Stimulated activated naive B cell treated with anti-CD40 and anti-IgM and Interleukin-4, amounts not matched to agents 10 μg/mL and 1 μg/mL and 100 μg/mL, for 72 hours (primary cell): ENCODE measurements at regions not wholly inside any gene's neighbourhood (a gene's known extent, or its start where the extent isn't known, plus 50 kb on each side); places are given as distances from the start of the nearest gene placed in this dataset.
"Not testable (repeated sequence)": the region's sequence is repeated elsewhere in the genome, so short reads cannot be mapped to it uniquely, and the experiment has no call there.

Experiments used
- ATAC-seq, 2 donors: fragments of 150-1000 bp; cut with Tn5 transposase; replicated peaks; 2 replicates each; pipeline ENCODE4 v1.10.0; 2021; ENCODE audit warnings: moderate library complexity in 1 of 2
- DNase-seq: peaks from one replicate; pipeline ENCODE4 v3.0.0; 2021
- H3K27ac Mint-ChIP-seq: one replicate; pipeline ENCODE4 v1.8.0; 2022; ENCODE audit warnings: mild to moderate bottlenecking, mixed read lengths
- H3K27me3 Mint-ChIP-seq, 2 donors: one replicate each; pipeline ENCODE4 v1.8.0; 2022; ENCODE audit warnings: mixed read lengths in 2 of 2
- H3K36me3 Mint-ChIP-seq, 2 donors: one replicate each; pipeline ENCODE4 v1.8.0; 2022; ENCODE audit warnings: mixed read lengths in 2 of 2, mild to moderate bottlenecking in 1 of 2
- H3K4me1 Mint-ChIP-seq, 2 donors: one replicate each; pipeline ENCODE4 v1.8.0; 2022; ENCODE audit warnings: mixed read lengths in 2 of 2, mild to moderate bottlenecking in 1 of 2
- H3K4me3 Mint-ChIP-seq, 2 donors: one replicate each; pipeline ENCODE4 v1.8.0; 2022; ENCODE audit warnings: mild to moderate bottlenecking in 2 of 2, mixed read lengths in 2 of 2, moderate library complexity in 1 of 2
- H3K9me3 Mint-ChIP-seq, 2 donors: one replicate each; pipeline ENCODE4 v1.8.0; 2022; ENCODE audit warnings: mixed read lengths in 2 of 2, mild to moderate bottlenecking in 1 of 2

DNA sequence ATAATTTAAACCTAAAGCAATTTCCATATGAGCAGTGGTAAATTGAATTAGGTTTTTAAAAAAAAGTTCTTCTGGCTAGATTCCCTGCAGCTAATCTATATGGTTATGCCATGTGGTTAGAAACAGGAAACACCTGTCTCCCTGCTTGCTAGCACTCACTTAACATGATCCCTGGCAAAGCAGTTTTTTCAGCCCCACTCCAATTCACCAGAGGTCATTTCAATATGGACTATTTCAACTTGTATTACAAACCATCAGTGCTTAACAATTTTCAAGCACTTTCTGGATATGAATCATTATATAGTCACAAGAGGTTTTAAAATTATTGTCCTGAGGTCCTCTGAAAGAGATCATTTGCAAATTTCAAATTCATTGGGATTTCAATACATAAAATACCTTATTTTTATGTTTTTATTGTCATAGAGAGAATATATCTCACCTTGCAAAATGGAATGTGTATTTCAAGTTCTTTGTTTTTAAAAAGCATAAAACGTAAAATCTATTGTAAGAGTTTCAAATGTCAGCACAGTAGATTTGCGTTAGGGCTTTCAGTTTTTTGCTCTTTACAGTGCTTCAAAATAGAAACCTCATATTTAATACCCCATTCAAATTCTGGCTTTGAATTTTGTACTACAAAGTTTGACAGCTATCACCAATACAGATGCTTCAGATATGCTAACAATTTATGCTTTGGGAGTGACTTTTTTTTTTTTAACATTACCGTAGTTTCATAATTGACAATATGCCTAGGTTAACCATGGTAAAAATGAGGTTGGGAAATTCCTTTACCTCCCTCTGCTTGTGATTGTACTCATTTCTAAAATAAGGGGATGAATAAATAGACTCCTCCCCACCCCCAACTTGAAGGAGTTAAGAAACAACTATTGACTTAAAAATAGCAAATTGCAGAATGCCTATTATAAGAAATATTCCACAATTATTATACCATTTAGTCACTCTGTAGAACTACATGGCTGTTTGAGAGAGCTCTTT is 117.5 kb upstream of the HGF start:
- no peaks in the 10 kb centered on the region for H3K9me3 Mint-ChIP-seq
- H3K27me3 Mint-ChIP-seq = no peaks in the 10 kb centered on the region
- no peak overlapping the region for H3K27ac Mint-ChIP-seq
- ATAC-seq (peak; percentile 77 to 83), DNase-seq (no peak)
- peaks cover 2 to 6% of the 10 kb centered on the region in 2 donors for H3K4me1 Mint-ChIP-seq
- H3K4me3 Mint-ChIP-seq = no peak overlapping the region
- H3K36me3 Mint-ChIP-seq = no peaks in the 10 kb centered on the region

DNA sequence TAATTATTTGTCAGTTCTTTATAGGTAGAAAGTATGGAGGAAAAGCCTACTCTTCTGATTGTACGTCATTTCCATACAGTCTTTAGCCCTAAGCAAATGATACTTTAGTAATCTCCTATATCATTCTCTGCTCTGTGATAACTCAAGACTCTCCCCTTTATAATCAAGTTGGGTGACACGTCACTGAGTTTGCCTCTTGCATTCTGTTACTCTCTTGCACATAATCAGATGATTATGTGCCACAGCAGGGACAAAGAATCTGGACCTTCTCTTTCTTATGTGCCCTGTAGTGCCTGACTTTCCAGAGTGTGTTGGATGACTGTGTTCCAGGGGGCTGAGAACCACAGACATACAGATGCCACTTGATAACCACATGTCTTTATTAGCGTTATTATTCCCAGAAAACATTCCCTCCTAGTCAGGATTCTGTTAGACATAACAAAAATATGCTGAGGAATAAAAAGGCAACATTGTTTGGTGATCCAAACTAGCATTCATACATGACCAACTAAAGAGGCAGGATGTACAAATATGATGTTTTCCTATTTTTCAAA is 116.4 kb upstream of the HGF start:
- no peak overlapping the region for H3K27ac Mint-ChIP-seq
- ATAC-seq (no peak), DNase-seq (no peak)
- no peaks in the 10 kb centered on the region for H3K27me3 Mint-ChIP-seq
- H3K4me3 Mint-ChIP-seq = no peak overlapping the region
- no peaks in the 10 kb centered on the region for H3K36me3 Mint-ChIP-seq
- no peaks in the 10 kb centered on the region for H3K9me3 Mint-ChIP-seq
- H3K4me1 Mint-ChIP-seq = peaks cover 2 to 6% of the 10 kb centered on the region in 2 donors

DNA sequence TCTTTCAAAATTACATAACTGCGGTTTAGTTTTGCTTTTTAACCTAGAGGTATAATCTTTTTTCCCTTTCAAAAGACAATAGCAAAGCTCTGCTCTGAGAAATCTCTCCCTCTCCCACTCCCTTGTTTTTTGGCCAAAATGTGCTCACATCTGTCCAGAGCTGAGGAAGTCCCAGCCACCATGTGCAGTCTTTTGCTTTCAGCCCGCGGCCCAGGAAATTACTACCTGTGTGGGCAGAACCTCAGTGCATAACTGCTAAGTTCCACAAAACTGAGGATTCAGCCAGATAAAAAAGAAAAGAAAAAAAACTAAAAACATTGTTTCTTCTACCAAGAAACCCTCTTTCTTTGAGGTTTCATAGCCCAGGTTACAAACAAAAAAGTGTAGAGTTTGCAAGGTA is 115.0 kb upstream of the HGF start:
- Mint-ChIP-seq H3K4me3 (no peak overlapping the region), H3K27me3 (no peaks in the 10 kb centered on the region), H3K27ac (no peak overlapping the region), H3K36me3 (no peaks in the 10 kb centered on the region), H3K4me1 (peaks cover 2 to 6% of the 10 kb centered on the region in 2 donors), H3K9me3 (peaks cover 0 to 1% of the 10 kb centered on the region in 2 donors)
- no peak for DNase-seq
- no peak for ATAC-seq

DNA sequence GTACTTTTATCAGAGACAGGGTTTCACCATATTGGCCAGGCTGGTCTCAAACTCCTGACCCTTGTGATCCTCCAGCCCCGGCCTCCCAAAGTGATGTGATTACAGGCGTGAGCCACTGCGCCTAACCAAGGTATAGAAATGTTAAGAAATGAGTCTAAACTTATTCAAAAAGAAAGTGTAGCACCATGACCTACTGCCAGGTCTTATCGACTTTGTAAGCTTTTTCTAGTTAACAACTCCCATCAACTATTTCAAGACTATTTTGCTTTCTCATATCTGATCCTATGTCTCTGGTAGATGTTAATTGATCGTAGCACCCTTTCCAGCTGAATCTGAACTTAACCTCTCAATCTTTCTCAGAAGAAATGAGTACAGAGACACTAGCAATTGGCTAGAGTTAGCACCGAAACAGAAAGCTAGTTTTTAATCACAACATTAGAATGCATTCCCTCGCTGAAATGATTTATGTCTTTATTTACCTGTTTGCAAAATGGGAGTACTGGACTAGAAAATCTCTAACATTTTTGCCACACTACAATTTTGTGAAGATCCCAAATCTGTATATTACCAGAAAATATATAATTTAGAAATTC is 114.0 kb upstream of the HGF start:
- no peak for DNase-seq
- no peak overlapping the region for H3K27ac Mint-ChIP-seq
- no peaks in the 10 kb centered on the region for H3K27me3 Mint-ChIP-seq
- no peak for ATAC-seq
- H3K36me3 Mint-ChIP-seq = no peaks in the 10 kb centered on the region
- H3K4me1 Mint-ChIP-seq = peaks cover 2 to 6% of the 10 kb centered on the region in 2 donors
- H3K9me3 Mint-ChIP-seq = peaks cover 0 to 1% of the 10 kb centered on the region in 2 donors
- H3K4me3 Mint-ChIP-seq = no peak overlapping the region

DNA sequence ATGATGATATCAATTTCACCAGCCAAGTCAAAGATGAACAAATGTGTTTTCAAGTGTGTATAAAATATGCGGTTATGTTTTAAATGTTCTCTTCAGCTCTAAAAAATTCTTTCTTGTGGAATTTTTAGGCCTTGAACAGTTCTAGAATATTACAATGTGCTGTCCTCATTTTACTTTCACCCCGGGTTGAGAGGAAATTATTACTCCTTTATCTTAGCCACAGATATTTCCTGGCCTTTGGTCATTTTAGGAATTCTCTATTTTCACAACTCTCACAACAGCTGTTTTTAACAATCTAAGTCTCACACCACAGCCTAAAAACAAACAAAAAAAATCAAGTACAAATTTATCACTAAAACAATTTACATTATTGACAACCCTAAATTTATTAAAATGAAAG is 112.2 kb upstream of the HGF start:
- Mint-ChIP-seq H3K4me1 (peaks cover 1 to 3% of the 10 kb centered on the region in 2 donors), H3K9me3 (peaks cover 0 to 1% of the 10 kb centered on the region in 2 donors), H3K4me3 (no peak overlapping the region), H3K27ac (no peak overlapping the region), H3K36me3 (no peaks in the 10 kb centered on the region), H3K27me3 (no peaks in the 10 kb centered on the region)
- ATAC-seq = no peak
- DNase-seq = no peak

DNA sequence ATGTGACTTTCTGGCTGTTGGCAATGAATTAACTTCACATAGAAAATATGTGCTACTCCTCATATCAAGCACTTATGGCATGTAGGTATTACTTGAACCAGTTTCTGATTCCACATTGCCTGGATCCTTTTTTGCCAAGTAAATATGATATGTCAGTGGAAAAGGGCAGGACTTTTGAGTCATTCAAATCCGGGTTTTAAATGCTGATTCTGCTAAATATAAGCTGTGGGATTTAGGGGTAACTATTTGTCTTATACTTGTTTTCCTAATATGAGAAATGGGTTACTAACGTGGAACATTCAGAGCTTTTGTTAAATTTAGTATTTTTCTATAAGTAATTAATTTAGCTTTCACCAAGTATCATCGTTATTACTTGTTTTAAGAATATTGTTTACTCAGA is 108.0 kb upstream of the HGF start:
- H3K4me1 Mint-ChIP-seq = no peaks in the 10 kb centered on the region
- no peaks in the 10 kb centered on the region for H3K36me3 Mint-ChIP-seq
- no peak overlapping the region for H3K4me3 Mint-ChIP-seq
- no peaks in the 10 kb centered on the region for H3K27me3 Mint-ChIP-seq
- no peak for DNase-seq
- ATAC-seq = no peak
- H3K27ac Mint-ChIP-seq = no peak overlapping the region
- H3K9me3 Mint-ChIP-seq = peaks cover 0 to 1% of the 10 kb centered on the region in 2 donors

DNA sequence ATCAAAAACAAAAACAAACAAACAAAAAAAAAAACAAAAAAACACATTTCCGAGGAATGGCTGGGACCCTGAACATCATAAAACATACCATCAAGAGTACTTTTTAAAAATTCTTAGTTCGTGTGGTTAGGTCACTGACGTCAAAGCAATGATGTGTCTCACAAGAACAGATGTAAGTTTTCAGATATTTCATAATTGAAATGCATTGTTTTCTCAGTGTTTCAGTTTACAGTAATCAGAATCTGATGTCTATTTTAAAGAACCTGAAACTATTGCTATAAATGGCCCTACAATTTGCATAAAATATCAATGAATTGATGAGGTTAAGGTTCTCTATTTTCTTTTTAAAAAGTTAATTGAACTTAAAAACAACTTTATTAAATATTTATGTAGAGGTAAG is 103.7 kb upstream of the HGF start:
- Mint-ChIP-seq H3K27ac (no peak overlapping the region), H3K9me3 (no peaks in the 10 kb centered on the region), H3K4me1 (no peaks in the 10 kb centered on the region), H3K36me3 (no peaks in the 10 kb centered on the region), H3K4me3 (no peak overlapping the region), H3K27me3 (no peaks in the 10 kb centered on the region)
- no peak for ATAC-seq
- DNase-seq = no peak

DNA sequence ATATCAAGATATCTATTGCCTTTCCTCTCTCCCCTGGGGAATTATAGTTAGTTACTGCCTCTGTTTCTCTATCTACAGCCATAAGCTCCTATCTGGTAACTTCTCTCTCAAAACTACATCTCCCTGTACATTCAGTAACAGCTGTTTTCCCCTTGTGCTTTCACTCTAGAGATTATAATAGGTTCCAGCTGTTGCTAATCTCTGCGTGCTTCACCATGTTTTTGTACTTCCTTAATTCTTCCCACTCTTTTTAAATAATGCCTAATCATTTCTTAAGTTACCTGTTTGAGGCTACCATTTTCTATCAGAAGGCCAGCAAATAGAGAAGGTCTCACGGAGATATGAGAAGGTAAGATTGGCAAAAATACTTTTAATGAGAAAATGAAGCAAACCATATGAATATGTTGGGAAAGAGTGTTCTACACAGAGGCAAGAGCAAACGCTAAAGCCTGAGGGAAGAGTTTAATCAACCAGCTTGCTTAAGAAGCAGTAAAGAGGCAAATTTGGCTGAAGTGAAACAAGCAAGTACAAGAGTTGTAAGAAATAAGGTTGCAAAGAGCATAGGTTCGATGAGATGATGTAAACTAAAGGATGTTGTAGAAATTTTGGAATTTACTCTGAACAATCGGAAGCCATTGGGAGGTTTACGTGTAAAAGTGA is 101.9 kb upstream of the HGF start:
- Mint-ChIP-seq H3K4me3 (no peak overlapping the region), H3K27ac (no peak overlapping the region), H3K36me3 (no peaks in the 10 kb centered on the region), H3K27me3 (no peaks in the 10 kb centered on the region), H3K9me3 (no peaks in the 10 kb centered on the region), H3K4me1 (no peaks in the 10 kb centered on the region)
- DNase-seq = no peak
- ATAC-seq = no peak

DNA sequence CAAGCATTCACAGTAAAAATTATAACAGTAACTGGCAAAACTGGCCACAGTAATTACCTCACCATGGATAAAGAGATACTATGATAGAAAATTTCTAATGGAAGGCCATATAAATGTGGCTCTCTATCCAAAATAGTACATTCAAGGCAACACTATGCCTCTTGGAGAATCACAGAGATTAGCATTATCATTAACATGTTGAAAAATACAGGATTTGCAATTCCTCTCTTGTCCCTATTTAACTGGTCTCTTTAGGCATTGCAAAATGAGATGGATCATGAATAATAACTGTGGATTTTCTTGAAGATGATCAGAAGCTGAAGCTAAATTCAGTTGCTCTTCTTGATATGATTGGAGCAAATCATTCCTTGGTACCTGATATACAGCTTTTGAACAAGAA is 100.8 kb upstream of the HGF start:
- no peaks in the 10 kb centered on the region for H3K9me3 Mint-ChIP-seq
- no peaks in the 10 kb centered on the region for H3K4me1 Mint-ChIP-seq
- H3K27me3 Mint-ChIP-seq = no peaks in the 10 kb centered on the region
- H3K27ac Mint-ChIP-seq = no peak overlapping the region
- DNase-seq (no peak), ATAC-seq (no peak)
- H3K4me3 Mint-ChIP-seq = no peak overlapping the region
- H3K36me3 Mint-ChIP-seq = no peaks in the 10 kb centered on the region

DNA sequence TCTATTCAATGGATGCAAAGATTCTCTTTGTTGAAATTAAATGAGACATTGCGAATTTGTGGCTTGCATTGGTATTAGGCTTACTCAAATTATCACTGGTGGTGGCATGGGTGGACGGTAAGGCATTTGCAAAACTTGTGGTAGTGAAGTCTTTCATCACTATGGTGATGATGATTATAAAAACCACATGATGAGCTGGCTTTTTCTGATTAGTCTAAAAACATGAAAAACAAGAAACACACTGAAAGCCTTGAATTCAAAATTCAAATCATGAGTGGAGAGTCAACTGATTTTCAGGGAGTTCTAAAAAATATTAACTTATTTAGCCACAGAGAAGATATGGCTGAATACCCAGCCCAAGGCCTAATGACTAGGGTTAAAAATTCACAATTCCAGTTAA is 99.8 kb upstream of the HGF start:
- no peaks in the 10 kb centered on the region for H3K36me3 Mint-ChIP-seq
- H3K4me3 Mint-ChIP-seq = no peak overlapping the region
- DNase-seq = no peak
- no peak for ATAC-seq
- H3K4me1 Mint-ChIP-seq = no peaks in the 10 kb centered on the region
- no peaks in the 10 kb centered on the region for H3K27me3 Mint-ChIP-seq
- no peaks in the 10 kb centered on the region for H3K9me3 Mint-ChIP-seq
- no peak overlapping the region for H3K27ac Mint-ChIP-seq

DNA sequence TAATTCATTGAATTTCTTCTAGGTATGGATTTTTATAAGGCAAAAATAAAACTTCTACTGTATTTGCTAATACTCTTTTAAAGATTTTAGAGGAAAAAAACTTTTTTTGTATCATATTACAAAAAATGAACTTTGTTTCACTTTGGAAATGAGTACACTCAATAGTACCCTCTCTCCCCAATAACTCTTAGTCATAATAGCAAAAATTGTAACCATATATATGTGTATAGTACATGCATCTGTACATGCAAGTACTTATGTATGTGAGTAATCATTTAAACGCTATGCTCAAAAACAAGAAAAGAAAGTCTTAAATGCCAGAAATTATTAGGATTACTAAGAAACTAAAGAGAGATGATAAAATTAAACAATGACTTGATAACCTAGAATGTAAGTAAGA is 95.9 kb upstream of the HGF start:
- Mint-ChIP-seq H3K4me3 (no peak overlapping the region), H3K27ac (no peak overlapping the region), H3K9me3 (no peaks in the 10 kb centered on the region), H3K4me1 (no peaks in the 10 kb centered on the region), H3K36me3 (no peaks in the 10 kb centered on the region), H3K27me3 (no peaks in the 10 kb centered on the region)
- no peak for DNase-seq
- ATAC-seq = no peak

DNA sequence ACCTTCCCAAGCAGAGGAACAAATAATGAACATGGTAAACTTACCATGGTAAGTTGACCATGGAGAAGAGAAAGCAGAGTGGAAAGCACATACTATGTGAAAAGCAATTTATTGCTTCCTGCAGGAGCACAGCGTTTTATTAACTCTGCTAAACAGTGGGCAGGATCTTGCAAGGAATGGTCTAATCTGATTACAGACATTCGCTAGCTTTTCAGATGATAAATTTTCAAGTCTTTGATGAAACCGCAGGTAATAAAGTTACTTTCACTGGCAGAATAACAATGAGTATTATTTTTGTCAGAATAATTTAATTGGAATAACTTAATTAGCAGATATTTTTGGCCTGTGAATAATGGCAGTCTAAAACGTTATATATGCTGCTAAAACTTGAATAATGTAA is 89.6 kb upstream of the HGF start:
- no peak overlapping the region for H3K4me3 Mint-ChIP-seq
- no peaks in the 10 kb centered on the region for H3K27me3 Mint-ChIP-seq

DNA sequence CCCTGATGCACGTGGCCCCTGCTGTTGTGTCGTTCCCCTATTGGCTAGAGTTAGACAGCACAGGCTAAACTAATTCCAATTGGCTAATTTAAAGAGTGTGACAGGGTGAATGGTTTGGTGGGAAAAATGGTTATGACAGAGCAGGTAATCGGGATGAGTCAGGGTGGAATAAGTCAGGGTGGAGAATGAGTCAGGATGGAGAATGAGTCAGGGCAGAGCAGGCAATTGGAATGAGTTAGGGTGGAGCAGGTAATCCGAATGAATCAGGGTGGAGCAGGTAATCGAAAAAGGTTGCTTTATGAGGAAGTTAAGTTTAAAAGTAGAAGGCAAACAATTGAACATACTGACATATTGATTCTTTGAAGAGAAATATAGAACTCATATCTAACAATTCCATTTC is 89.0 kb upstream of the HGF start:
- not testable (repeated sequence) for H3K27me3 Mint-ChIP-seq, ATAC-seq, H3K4me1 Mint-ChIP-seq, H3K4me3 Mint-ChIP-seq, H3K27ac Mint-ChIP-seq, DNase-seq, H3K9me3 Mint-ChIP-seq, H3K36me3 Mint-ChIP-seq

More for the DNA sequence above, 89.6 kb upstream of the HGF start:
- Mint-ChIP-seq H3K27ac (no peak overlapping the region), H3K4me1 (no peaks in the 10 kb centered on the region), H3K36me3 (no peaks in the 10 kb centered on the region), H3K9me3 (no peaks in the 10 kb centered on the region)
- ATAC-seq = no peak
- DNase-seq = no peak

DNA sequence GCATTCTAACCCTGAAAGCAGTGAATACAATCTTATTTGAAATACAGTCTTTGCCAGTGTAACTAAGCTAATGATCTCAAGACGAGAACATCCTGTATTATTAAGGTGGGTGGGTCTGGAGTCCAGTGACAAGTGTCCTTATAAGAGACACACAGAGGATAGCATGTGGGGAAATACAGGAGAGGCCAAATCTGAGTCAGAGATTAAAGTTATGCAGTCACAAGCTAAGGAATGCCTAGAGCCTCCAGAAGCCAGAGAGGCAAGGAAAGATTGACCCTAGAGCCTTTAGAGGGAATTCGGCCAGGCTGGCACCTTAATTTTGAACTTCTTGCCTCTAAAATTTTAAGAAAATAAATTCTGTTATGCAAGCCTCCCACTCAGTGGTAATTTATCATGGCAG is 87.5 kb upstream of the HGF start:
- no peaks in the 10 kb centered on the region for H3K4me1 Mint-ChIP-seq
- H3K9me3 Mint-ChIP-seq = no peaks in the 10 kb centered on the region
- H3K27ac Mint-ChIP-seq = no peak overlapping the region
- no peaks in the 10 kb centered on the region for H3K36me3 Mint-ChIP-seq
- ATAC-seq = no peak
- H3K27me3 Mint-ChIP-seq = no peaks in the 10 kb centered on the region
- H3K4me3 Mint-ChIP-seq = no peak overlapping the region
- DNase-seq = no peak
